Stimulated activated CD4-positive, alpha-beta T cell treated with anti-CD3 and anti-CD28 coated beads, Interleukin-15, amount 100 ng/mL, for 48 hours (primary cell): ENCODE measurements at regions not wholly inside any gene's neighbourhood (a gene's known extent, or its start where the extent isn't known, plus 50 kb on each side); places are given as distances from the start of the nearest gene placed in this dataset.

Source experiments
- DNase-seq, 2 donors: peaks; one replicate each; pipeline ENCODE4 v3.0.0-alpha.2; 2020; ENCODE audit warnings: low read depth in 2 of 2

DNA sequence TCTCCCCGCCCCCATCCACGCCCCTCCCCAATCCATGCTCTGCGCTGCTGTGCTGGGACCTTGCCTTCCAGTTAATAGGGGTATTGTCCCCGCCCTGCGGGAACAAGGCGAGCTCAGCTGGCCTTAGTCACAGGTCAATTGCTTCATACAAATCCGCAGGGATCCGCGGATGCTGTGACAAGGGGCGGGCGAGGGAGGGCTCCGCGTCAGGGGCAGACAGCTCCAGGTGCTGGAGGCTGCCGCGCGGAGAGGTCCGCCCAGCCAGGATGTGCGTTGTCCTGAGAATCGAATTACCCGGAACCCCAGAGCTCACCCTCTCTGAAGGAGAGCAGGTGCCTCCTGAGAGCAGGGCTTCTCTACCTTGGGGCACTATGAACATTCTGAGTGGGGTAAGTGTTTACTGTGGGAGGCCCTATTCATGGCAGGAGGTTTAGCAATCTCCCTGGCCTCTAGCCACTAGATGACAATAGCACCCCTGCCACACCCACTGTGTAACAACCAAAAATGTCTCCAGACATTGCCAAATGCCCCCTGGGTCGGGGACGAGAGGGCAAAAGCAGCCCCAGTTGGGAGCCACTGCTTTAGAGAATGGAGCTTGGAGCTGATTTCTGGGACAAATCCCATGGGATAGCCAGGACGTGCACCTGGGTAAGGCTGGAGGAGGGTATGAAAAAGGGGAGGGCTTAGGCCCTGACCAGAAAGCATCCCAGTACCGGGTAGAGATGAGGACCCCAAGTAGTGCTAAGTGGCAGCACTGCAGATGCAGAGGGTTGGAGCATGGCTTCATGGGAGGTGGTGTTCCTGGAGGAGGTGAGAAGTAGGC is 138.2 kb downstream of the CYLD start:
- no peak for DNase-seq

DNA sequence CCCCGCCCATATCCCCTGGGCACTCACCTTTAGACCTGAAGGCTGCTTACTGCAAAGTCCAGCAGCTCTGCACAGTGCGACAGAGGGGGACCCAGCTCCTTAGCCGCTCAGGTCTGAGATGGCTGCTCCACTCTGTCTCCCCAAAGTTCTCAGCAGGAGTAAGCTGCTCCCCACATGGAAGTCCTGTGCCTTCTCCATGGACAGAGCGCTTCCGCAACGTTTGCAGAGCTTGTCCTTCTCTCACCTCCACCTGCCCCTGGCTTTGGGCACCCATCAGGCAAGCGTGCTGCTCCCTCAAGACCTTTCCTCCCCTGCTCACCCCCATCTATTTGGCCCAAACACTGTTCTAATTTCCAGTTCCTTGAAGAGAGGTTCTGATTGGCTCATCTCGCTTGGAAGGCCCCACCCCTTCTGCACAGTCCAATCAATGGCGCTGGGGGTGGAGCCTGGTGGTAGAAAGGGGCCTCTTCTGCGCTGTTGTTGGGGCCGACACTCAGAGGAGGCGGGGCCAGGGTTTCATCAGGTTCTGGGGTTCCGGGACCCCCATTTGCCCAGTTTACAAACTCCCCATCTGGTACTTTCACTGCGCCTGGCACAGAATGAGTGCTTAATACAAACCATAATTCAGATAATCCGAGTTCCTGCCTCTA is 137.2 kb downstream of the CYLD start:
- no peak for DNase-seq

DNA sequence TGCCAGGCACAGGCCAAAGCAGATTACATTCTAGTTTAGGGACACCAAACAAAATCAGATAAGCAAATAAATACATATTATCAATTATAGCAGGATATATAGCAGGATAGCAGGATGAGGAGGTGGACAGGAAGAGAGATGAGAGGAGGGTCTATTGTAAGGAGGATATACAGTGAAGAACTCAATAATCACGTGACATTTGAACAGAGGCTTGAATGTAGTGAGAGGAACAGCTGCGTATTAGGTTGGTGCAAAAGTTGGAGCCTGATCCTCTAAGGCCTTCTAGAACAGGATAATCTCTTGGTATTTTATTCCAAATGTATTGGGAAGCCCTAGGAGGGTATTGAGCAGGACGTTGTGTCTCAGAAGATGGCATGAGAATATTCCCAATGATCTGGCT is 136.7 kb downstream of the CYLD start:
- DNase-seq, result no peak

DNA sequence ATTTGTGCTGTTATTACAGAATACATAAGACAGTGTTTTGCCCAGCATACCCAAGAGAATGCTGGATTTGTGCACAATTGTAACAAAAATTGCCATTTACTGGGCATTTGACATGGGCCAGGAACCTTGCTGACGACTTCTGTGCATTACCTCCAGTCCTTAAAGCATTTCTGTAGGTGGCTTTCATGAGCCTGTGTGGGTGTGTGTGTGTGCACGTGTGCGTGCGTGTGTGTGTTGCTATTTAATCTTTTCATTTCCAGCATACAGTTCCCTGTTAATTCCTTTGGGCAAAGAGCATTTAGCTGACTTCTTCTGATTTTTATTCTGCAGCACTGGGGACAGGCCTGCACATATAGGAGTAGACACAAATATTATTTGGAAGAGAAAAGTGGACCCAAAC is 134.4 kb downstream of the CYLD start:
- no peak for DNase-seq

DNA sequence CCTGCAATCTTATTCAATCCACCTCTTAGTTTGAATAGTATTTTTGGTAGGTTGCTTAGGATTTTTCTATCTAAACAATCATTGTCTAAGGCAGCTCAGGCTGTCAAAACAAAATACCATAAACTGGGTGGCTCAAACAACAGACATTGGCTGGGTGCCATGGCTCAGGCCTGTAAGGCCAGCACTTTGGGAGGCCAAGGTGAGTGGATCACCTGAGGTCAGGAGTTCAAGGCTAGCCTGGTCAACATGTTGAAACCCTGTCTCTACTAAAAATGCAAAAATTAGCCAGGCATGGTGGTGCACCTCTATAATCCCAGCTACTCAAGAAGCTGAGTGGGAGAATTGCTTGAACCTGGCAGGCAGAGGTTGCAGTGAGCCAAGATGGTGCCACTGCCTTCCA is 126.7 kb downstream of the CYLD start:
- DNase-seq, result no peak

DNA sequence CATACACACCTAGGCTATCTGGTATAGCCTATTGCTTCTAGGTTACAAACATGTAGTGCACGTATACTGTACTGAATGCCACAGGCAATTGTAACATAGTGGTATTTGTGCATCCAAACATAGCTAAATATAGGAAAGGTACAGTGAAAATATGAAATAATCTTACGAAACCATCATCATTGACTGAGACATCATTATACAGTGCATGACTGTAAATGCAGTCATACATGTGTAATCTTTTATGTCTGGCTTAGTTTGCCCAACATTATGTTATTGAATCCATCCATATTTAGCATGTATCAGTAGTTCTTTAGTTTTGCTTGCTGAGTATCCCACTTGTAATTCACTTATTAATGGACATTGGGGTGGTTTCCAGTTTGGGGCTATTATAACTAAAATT is 124.9 kb downstream of the CYLD start:
- DNase-seq, result no peak

DNA sequence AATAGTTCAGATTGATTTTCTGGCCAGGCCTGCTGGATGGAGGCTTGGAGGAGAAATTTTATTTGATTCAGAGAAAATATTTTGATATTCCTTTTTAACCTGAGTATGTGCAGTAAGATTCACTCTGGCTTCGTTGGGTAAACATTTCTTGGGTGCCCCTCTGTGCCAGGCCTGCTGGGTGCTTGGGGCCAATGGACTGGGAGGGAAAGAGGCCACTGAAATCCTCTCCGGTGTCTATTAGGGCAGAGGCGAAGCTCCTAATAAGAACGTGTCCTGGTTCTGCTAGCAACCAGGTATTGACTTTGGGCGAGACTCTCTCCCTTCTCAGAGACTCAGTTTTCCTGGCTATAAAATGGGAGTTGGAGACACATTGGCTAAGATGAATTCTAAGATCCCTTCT is 122.5 kb downstream of the CYLD start:
- DNase-seq, result no peak

DNA sequence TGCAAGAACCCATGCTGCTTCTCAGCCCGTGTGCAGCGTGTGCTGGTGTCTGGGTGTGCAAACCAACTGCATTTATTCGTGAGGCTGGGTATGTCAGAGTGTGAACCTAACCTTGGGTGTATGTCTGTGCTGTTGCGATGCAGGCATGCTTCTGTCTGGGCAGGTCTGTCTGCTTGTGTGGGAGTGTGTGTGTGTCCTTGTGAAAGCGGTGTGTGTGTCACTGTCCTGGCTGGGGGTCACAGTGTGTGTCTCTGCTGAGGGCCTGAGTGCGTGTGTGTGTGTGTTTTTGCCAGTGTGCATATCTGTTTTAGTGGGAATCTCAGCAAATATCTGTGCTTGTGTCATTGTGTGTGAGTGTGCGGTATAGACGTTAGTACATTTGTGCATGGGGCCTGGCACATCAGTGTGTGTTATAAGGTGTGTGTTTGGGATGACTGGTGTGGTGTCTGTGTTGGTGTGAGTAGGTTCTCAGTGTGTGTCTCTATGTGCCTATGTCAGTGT is 121.8 kb downstream of the CYLD start:
- DNase-seq, result no peak

DNA sequence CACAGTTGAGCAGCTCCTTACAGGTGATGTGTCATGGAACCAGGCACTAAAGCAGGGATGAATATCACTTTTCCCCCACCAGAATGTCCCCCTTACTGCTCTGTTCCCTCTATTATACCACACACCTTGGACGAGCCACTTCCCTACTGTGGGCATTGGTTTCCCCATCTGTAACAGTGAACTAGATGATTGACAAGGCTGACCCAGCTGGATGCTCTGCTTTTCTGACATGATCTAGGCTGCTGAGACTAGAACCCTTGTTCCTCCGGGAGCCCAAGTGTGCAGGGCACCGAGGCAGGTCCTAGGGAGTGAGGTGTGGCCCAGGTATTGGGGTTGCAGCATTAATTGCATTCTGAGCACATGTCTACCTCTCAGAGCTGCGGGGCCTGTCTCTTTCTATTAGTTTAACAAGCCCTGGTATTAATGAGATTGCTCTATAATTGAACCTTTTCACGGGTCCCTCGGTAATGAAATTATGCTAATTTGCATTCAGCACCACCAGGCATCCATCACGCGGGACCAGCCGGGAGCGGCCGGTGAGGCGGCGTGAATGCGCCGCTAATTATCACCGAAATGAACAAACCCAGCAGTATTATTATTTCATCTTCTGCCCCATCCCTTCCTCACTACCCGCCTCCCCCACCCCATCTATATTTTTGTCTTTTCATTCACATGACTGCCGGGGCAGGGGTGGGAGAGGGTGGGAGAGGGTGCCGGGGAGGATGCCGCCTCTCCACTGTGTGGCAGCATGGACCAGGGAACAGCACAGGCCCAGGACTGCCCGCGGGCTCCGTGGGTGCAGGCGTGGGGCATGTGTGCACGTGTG is 121.1 kb downstream of the CYLD start:
- DNase-seq, result no peak

DNA sequence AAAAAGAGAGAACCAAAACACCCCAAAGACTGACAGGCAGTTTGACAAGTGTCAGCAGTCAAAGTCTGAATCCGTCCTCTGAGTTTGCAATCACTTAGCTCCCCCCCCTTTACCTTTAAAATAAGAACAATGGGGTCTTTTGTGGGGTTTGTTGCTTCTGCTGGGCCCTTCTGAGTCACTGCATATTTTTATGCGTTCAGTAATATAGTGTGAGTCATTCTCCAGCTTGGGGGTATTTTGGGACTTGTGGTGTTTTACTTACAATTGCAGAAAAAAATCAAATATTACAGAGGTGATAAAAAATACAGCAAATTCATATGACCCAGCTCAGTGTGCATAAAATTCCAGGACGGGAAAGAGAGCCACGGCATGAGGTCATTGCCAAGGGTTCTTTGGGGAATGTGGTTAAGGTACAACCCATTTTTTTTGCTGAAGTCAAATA is 120.1 kb downstream of the CYLD start:
- DNase-seq, result no peak

DNA sequence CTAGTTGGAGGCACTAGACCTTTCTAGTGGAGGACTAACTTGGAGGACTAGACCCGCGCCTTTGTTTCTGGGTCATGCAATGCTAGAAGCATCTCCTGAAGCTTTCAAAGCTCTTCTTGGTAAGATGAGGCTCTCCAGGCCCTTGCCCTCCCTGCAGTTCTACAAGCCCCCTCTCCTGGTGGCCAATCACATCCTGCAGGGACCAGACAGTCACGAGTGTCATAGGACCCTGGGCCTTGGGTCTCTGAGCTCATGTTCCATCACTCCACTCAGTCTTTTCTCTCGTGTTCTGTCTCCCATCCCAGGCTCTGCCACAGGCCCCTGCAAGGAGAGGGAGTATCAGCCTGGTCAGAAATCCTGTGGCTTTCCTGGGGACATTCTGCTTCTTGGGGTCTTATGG is 119.6 kb downstream of the CYLD start:
- DNase-seq, result no peak

DNA sequence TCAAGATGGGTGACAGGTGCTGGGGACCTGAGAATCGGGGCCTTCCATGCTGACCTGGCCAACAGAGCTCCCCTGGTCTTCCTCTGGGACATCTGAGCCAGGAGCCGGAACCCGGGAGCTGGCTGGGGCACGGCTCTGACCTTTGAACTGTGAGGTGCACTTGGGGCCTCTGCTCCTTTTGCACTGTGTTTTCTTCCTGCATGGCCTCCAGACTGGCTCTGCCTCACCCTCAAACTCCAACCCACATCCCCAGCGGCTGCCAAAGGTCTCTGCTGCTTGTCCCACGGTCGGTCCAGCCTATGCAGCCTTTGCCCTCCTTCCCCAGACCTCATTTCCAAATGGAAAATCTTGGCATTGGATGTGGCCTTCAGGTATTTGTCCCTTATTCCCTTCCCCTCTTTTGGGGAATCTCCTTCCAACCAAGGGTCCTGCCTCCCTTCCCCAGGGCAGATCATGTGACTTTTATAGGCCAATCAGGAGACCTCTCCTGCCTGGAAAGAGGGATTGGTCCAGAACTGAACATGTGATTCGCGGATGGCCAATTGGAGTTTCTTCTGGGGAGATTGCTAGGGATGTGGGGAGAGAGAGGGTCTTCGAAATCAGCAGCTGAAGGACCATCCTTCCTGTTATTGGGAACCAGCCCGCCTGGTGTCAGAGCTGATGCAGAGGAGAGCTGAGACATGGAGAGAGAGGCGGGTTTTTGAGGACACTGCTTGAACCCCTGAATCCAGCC is 117.9 kb downstream of the CYLD start:
- no peak for DNase-seq

DNA sequence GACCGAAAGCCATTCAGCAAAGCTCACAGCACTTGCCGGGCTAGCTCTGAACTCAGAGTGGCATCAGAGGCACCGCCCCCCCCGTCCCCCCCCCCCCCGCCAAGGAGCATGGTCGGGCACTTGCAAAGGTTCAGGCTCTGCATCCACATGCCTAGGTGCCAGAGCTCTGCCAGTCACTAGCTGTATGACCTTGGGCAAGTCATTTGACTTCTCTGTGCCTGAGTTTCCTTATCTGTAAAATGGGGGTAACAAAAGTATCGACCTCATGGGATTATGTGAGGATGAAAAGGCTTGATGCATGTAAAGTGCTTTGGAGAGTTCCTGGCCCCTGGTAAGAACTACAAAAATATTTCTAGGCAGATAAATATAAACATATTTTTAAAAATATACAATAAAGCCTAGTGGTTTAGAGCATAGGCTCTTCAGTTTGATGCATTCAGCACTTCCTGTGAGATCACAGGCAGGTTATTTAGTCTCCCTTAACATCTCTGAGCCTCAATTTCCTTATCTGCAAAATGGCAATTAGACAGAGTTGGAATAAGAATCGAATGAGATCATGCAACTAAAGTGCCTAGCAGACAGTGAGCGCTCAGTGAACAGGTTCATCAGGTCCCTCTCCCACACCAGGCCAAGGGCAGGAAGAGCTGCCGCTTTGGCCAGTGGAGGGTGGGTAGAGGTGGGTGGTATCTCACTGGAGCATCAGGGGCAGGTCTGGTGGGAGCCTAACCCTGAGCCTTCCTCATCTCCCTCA is 117.2 kb downstream of the CYLD start:
- no peak for DNase-seq

DNA sequence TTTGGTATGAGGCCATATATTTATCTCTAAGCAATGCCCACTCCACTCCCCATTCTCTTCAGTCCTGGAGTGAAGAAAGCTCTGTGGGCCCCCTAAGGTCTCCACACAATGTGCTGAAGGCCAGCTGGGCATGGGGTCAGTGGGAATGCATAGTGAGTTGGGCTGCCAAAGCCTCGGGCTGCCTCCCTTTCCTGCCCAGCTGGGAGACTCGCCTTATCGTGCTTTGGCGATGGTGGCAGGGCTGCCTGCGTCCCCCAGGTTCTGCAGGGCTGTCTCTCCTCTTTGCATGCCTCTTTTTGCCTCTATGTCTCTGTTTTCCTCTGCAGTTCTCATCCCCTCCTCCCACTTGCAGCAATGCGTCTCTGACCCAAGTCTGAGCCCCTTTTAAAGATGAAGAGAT is 116.5 kb downstream of the CYLD start:
- no peak for DNase-seq

DNA sequence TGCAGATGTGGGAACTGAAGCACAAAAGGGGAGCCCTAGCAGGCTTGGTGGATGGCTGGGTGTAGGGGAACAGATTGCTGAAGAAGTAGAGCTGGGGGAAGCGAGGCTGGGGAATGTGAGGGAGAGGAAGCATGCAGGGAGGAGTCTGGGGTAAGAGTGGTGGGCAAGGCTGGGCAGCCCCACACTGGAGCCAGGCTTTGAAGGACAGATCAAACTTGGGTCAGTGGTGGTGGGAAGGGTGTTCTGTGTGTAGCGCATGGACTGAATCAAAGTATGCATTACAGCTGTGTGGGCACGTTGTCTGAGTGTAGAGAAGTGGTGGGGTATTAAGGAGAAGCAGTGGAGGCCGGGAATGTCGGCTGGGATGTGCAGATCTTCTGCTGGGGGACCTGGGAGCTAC is 116.0 kb downstream of the CYLD start:
- DNase-seq, result no peak

DNA sequence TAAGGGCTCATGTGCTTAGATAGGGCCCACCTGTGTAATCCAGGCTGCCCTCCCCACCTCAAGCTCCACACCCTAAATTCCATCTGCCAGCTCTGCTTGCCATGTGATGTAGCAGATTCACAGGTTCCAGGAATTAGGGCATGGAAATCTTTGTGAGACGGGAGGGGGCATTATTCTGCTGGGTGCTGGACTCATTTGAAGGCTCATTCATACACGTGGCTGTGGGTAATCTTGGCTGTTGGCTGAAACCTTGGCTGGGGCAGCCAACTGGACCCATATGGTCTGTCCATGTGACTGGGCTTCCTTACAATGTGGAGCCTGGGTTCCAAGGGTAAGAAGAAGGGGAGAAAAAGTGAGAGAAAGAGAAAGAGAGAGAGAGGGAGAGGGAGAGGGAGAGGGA is 115.1 kb downstream of the CYLD start:
- DNase-seq, result no peak

DNA sequence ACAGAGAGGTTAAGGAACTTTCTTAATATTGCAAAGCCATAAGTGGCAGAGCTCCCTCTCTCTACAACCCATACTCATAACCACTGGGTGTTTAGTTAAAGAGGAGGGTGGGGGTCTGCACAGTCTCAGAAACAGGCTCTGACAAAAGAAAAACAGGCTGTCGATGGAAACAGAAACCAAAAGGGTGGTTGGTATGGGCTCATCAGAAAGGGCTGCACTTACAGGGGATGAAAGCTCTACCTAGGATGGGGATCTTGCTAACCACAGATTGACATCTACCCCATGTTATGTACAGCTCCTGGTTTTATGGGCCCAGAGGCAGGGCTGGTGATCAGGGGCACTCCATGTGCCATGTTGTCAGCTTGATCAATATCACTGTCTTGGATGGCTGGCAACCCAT is 111.4 kb downstream of the CYLD start:
- no peak for DNase-seq
